ENCODE measurements at regions not wholly inside any gene's neighbourhood (a gene's known extent, or its start where the extent isn't known, plus 50 kb on each side); places are given as distances from the start of the nearest gene placed in this dataset.

DNA sequence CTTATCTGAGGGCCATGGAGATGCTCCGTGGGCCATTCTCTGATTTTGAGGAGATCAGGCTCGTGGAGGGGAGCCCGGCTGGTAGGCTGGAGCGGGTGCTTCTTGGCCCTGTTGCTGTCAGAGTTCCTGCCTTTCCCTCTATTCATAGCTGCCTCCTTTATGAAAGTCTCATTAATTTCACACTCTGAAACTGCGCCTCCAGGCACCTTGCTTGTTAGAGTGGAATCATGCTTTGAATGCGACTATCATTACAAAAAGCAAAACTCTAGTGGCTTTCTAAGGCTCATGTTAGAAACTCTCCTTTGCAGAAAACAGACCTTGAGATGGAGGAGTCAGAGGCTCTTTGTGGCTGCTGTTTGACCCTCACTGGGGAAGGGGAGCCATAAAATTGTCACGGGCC, 131.0 kb upstream of the SNTG2 start:
- H3K4me3 ChIP-seq (ENCODE audit: insufficient read depth, low read length) = no peak overlapping the region
- H3K27ac ChIP-seq (ENCODE audit: low read depth, low read length) = no peak overlapping the region
- H3K36me3 ChIP-seq (ENCODE audit: insufficient read depth, low read length) = no peaks in the 10 kb centered on the region
- DNase-seq (ENCODE audit: insufficient read length, low spot score, missing footprints) = no peak
- H3K4me2 ChIP-seq (ENCODE audit: insufficient read depth, low read length) = no peak overlapping the region
- H3K27me3 ChIP-seq (ENCODE audit: insufficient read depth, low read length) = no peaks in the 10 kb centered on the region
- no peaks in the 10 kb centered on the region for H3K9me3 ChIP-seq (ENCODE audit: low read depth, low read length)
- H3K79me2 ChIP-seq (ENCODE audit: insufficient read depth, low read length) = no peaks in the 10 kb centered on the region
- H2AFZ ChIP-seq (ENCODE audit: low read length) = no peak overlapping the region
- TF ChIP-seq, protein P1, sequence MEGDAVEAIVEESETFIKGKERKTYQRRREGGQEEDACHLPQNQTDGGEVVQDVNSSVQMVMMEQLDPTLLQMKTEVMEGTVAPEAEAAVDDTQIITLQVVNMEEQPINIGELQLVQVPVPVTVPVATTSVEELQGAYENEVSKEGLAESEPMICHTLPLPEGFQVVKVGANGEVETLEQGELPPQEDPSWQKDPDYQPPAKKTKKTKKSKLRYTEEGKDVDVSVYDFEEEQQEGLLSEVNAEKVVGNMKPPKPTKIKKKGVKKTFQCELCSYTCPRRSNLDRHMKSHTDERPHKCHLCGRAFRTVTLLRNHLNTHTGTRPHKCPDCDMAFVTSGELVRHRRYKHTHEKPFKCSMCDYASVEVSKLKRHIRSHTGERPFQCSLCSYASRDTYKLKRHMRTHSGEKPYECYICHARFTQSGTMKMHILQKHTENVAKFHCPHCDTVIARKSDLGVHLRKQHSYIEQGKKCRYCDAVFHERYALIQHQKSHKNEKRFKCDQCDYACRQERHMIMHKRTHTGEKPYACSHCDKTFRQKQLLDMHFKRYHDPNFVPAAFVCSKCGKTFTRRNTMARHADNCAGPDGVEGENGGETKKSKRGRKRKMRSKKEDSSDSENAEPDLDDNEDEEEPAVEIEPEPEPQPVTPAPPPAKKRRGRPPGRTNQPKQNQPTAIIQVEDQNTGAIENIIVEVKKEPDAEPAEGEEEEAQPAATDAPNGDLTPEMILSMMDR (IDR thresholded peaks at IDR 0.05; ENCODE audit: extremely low read depth, low read depth, low read length) = no peak
- H4K20me1 ChIP-seq (ENCODE audit: insufficient read depth, low read length) = no peaks in the 10 kb centered on the region
- no peaks in the 10 kb centered on the region for H3K4me1 ChIP-seq (ENCODE audit: insufficient read depth, low read length)

DNA sequence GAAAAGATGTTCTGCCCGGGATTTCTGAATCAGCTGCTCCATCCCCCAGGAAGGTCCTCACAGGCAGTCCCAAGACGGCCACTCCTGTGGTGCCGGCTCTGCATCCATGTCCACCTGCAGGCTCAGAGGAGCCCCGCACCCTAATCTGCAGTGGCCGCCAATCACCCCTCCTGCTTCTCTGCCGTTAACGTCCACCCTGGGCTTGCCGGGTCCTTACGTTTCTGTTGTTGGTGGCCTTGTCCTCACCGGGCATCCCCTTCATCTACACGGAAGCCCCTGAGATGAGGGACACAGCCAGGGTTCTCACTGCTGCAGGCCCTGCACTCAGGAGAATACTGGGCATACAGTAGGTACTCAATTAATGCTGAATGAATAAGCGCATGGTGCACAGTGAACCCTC, 131.5 kb upstream of the SNTG2 start:
- no peaks in the 10 kb centered on the region for H3K4me1 ChIP-seq (ENCODE audit: insufficient read depth, low read length)
- H3K27ac ChIP-seq (ENCODE audit: low read depth, low read length) = no peak overlapping the region
- H3K36me3 ChIP-seq (ENCODE audit: insufficient read depth, low read length) = no peaks in the 10 kb centered on the region
- H3K79me2 ChIP-seq (ENCODE audit: insufficient read depth, low read length) = no peaks in the 10 kb centered on the region
- H4K20me1 ChIP-seq (ENCODE audit: insufficient read depth, low read length) = no peaks in the 10 kb centered on the region
- H3K4me3 ChIP-seq (ENCODE audit: insufficient read depth, low read length) = no peak overlapping the region
- TF ChIP-seq, protein P1 (IDR thresholded peaks at IDR 0.05; ENCODE audit: extremely low read depth, low read depth, low read length) = no peak
- H3K4me2 ChIP-seq (ENCODE audit: insufficient read depth, low read length) = no peak overlapping the region
- no peak overlapping the region for H2AFZ ChIP-seq (ENCODE audit: low read length)
- DNase-seq (ENCODE audit: insufficient read length, low spot score, missing footprints) = no peak
- no peaks in the 10 kb centered on the region for H3K9me3 ChIP-seq (ENCODE audit: low read depth, low read length)
- H3K27me3 ChIP-seq (ENCODE audit: insufficient read depth, low read length) = no peaks in the 10 kb centered on the region

DNA sequence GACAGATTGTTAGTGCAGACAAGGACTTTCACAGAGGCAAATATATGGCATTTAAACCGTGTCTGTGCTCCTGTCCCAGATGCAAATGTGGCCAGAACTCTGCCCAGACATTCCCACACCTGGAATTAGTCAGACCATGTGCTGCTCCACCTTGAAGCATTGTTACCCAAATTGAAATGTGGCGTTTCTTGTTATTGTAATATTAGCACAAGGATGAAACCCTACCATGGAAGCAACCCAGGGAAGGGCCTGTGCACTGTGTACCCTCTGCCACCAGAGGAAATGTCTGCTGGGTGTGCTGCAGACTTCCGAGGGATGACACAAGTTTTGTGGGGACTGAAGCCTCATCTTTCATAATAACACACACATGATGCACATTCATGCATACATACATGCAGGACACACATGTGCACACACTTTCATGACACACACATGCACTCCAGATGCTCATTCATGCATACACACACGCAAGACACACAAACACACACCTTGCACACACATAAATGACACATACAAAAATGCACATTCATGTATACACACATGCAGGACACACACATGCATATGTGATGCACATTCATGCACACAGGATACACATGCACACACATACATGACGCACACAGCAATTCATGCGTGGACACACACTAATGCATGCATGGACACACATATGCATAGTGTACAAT, 133.2 kb upstream of the SNTG2 start:
- Histone ChIP-seq H3K4me2 (ENCODE audit: insufficient read depth, low read length) (no peak overlapping the region), H3K4me1 (ENCODE audit: insufficient read depth, low read length) (no peaks in the 10 kb centered on the region), H3K4me3 (ENCODE audit: insufficient read depth, low read length) (no peak overlapping the region), H3K27ac (ENCODE audit: low read depth, low read length) (no peak overlapping the region), H4K20me1 (ENCODE audit: insufficient read depth, low read length) (no peaks in the 10 kb centered on the region), H3K36me3 (ENCODE audit: insufficient read depth, low read length) (no peaks in the 10 kb centered on the region), H3K79me2 (ENCODE audit: insufficient read depth, low read length) (no peaks in the 10 kb centered on the region), H2AFZ (ENCODE audit: low read length) (no peak overlapping the region), H3K27me3 (ENCODE audit: insufficient read depth, low read length) (no peaks in the 10 kb centered on the region), H3K9me3 (ENCODE audit: low read depth, low read length) (no peaks in the 10 kb centered on the region)
- TF ChIP-seq, protein P1 (IDR thresholded peaks at IDR 0.05; ENCODE audit: extremely low read depth, low read depth, low read length) = no peak
- DNase-seq (ENCODE audit: insufficient read length, low spot score, missing footprints) = no peak

DNA sequence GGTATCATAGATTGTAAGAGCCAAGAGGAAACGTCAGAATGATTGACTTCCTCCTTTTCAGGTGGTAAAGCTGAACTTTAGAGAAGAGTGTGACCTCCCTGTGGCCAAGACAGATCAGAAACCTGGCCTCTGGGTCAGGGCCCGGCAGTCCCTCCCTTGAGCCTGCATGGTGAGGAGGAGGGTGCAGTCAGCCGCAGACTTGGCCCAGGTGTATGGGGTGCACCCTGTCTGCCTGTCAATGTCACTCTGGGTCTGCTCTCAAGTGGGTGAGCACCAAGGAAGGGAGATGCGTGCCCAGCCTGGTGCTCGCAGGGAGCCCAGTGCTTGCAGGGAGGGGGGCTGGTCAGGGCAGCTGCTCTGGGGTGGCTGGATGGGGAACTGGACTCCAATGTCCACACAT, 134.4 kb upstream of the SNTG2 start:
- no peak overlapping the region for H3K4me3 ChIP-seq (ENCODE audit: insufficient read depth, low read length)
- TF ChIP-seq, protein P1 (IDR thresholded peaks at IDR 0.05; ENCODE audit: extremely low read depth, low read depth, low read length) = no peak
- no peaks in the 10 kb centered on the region for H3K27me3 ChIP-seq (ENCODE audit: insufficient read depth, low read length)
- H3K4me2 ChIP-seq (ENCODE audit: insufficient read depth, low read length) = no peak overlapping the region
- no peak overlapping the region for H2AFZ ChIP-seq (ENCODE audit: low read length)
- no peaks in the 10 kb centered on the region for H3K79me2 ChIP-seq (ENCODE audit: insufficient read depth, low read length)
- H3K27ac ChIP-seq (ENCODE audit: low read depth, low read length) = no peak overlapping the region
- no peaks in the 10 kb centered on the region for H4K20me1 ChIP-seq (ENCODE audit: insufficient read depth, low read length)
- no peaks in the 10 kb centered on the region for H3K4me1 ChIP-seq (ENCODE audit: insufficient read depth, low read length)
- H3K9me3 ChIP-seq (ENCODE audit: low read depth, low read length) = peaks cover 4% of the 10 kb centered on the region
- peak; percentile 52 for DNase-seq (ENCODE audit: insufficient read length, low spot score, missing footprints)
- no peaks in the 10 kb centered on the region for H3K36me3 ChIP-seq (ENCODE audit: insufficient read depth, low read length)
